Loucy (cell line): ENCODE measurements at regions not wholly inside any gene's neighbourhood (a gene's known extent, or its start where the extent isn't known, plus 50 kb on each side); places are given as distances from the start of the nearest gene placed in this dataset.

Experiments used
- H2AFZ ChIP-seq: fragments of 200-600 bp; sonication (generic); 2 replicates; pipeline ENCODE4 v1.6.0; 2016; ENCODE audit warnings: antibody characterized with exemption, mild to moderate bottlenecking, low read length, moderate library complexity
- H3F3A ChIP-seq: fragments of 200-600 bp; 2 replicates; pipeline ENCODE4 v1.6.0; 2016; ENCODE audit warnings: antibody characterized with exemption, low read depth, mild to moderate bottlenecking
- H3K27me3 ChIP-seq: fragments of 200-600 bp; sonication (generic); 2 replicates; pipeline ENCODE4 v1.6.1; 2014; ENCODE audit warnings: low read length, mild to moderate bottlenecking; ENCODE audit not compliant: insufficient read depth, poor library complexity, severe bottlenecking
- H3K36me3 ChIP-seq: fragments of 200-600 bp; sonication (generic); 2 replicates; pipeline ENCODE4 v1.6.1; 2016; ENCODE audit warnings: low read length; ENCODE audit not compliant: insufficient read depth
- H3K4me1 ChIP-seq: fragments of 200-600 bp; sonication (generic); 2 replicates; pipeline ENCODE4 v1.5.1; 2014; ENCODE audit warnings: low read length, mild to moderate bottlenecking; ENCODE audit not compliant: insufficient read depth, poor library complexity, severe bottlenecking
- H3K4me2 ChIP-seq: fragments of 200-600 bp; sonication (generic); 2 replicates; pipeline ENCODE4 v1.6.0; 2014; ENCODE audit warnings: antibody characterized with exemption, low read length, low read depth, mild to moderate bottlenecking; ENCODE audit not compliant: poor library complexity, severe bottlenecking
- H3K4me3 ChIP-seq: fragments of 200-600 bp; sonication (generic); 2 replicates; pipeline ENCODE4 v1.5.1; 2014; ENCODE audit warnings: low read length, mild to moderate bottlenecking, mixed read lengths; ENCODE audit not compliant: poor library complexity, severe bottlenecking
- H3K79me2 ChIP-seq: fragments of 200-600 bp; sonication (generic); 2 replicates; pipeline ENCODE4 v1.6.1; 2014; ENCODE audit warnings: low read length; ENCODE audit not compliant: insufficient read depth
- H3K9ac ChIP-seq: fragments of 200-600 bp; sonication (generic); 2 replicates; pipeline ENCODE4 v1.6.0; 2014; ENCODE audit warnings: mild to moderate bottlenecking, low read depth, low read length, moderate library complexity; ENCODE audit not compliant: poor library complexity, severe bottlenecking
- H3K9me2 ChIP-seq: fragments of 200-600 bp; sonication (generic); replicated peaks from 2 replicates; pipeline ENCODE4 v1.6.1; 2016; ENCODE audit warnings: low read depth, low read length, mixed read lengths
- H3K9me3 ChIP-seq: fragments of 200-600 bp; sonication (generic); 2 replicates; pipeline ENCODE4 v1.6.1; 2014; ENCODE audit warnings: mild to moderate bottlenecking, antibody characterized with exemption, low read length, low read depth; ENCODE audit not compliant: insufficient read depth
- H4K20me1 ChIP-seq: fragments of 200-600 bp; sonication (generic); 2 replicates; pipeline ENCODE4 v1.6.0; 2014; ENCODE audit warnings: antibody characterized with exemption, low read length, mild to moderate bottlenecking; ENCODE audit not compliant: insufficient read depth, poor library complexity, severe bottlenecking
- CTCF ChIP-seq: fragments of 200-600 bp; sonication (generic); conservative IDR thresholded peaks from 2 replicates; pipeline ENCODE4 v1.5.1; 2014; ENCODE audit warnings: mild to moderate bottlenecking, antibody characterized with exemption, low read length
- EZH2phosphoT487 ChIP-seq: fragments of 200-600 bp; IDR thresholded peaks from 2 replicates; pipeline ENCODE4 v1.6.1; 2018; ENCODE audit warnings: antibody characterized with exemption, mild to moderate bottlenecking, moderate library complexity, borderline replicate concordance

DNA sequence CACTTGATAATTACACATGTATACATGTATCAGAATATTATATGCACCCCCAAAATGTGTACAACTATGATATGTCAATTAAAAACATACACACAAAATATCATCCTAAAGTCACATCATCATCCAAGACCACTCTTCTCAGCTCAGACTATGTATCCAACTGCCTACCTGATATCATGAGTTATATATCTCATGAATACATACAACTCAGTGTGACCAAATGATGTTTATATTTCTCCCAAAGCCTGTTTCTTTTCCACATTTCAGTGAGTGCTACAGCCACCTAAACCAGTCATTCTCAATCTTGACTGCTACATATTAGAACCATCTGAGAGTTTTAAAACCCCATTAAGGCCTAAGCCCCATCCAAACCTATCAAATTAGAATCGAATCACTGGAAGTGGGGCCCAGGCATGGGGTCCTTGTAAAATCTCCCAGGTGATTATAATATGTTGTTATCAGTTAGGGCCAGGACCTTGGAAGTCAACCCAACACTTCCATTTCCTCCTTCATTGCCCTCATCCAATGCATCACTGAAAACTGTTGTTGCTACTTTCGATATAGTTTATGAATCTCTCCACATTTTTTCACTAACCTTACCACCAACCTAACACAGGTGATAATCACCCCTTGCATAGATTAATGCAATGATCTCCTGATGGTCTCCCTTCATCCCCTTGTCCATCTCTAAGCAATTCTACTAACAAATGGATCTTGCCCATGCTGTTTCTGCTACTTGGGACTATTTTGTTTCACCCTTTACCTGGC, 53.8 kb upstream of the ITGB8 start:
- no peaks in the 10 kb centered on the region for H3K79me2 ChIP-seq
- no peak overlapping the region for H2AFZ ChIP-seq
- no peaks in the 10 kb centered on the region for H3K9me2 ChIP-seq
- TF ChIP-seq EZH2phosphoT487 (no peak), CTCF (no peak)
- no peaks in the 10 kb centered on the region for H3K36me3 ChIP-seq
- H4K20me1 ChIP-seq, result no peaks in the 10 kb centered on the region
- no peaks in the 10 kb centered on the region for H3F3A ChIP-seq
- H3K9me3 ChIP-seq, result no peaks in the 10 kb centered on the region
- H3K27me3 ChIP-seq, result no peaks in the 10 kb centered on the region
- H3K9ac ChIP-seq, result no peak overlapping the region
- H3K4me1 ChIP-seq, result no peaks in the 10 kb centered on the region
- no peak overlapping the region for H3K4me3 ChIP-seq
- no peak overlapping the region for H3K4me2 ChIP-seq

DNA sequence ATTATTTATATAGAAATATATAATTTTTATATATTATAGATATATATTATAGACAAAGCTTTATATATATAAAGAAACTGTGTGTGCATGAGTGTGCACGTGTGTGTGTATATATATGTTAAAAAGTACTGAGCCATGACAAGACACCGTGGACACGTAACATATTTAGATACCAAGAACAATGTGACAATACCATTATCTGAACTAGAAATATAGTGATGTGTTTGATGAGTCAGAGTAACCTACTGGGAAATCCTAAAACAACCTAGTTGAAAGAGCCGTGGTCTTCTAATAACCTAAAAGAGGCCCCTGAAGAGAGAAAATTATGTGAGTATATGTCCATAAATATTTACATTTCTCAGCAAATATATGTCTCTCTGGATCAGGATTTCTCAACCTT, 50.7 kb upstream of the ITGB8 start:
- Histone ChIP-seq H2AFZ (no peak overlapping the region), H3K4me1 (no peaks in the 10 kb centered on the region), H3F3A (no peaks in the 10 kb centered on the region), H3K79me2 (no peaks in the 10 kb centered on the region), H3K4me2 (no peak overlapping the region), H3K9me3 (no peaks in the 10 kb centered on the region), H3K9ac (no peak overlapping the region), H3K27me3 (no peaks in the 10 kb centered on the region), H3K36me3 (no peaks in the 10 kb centered on the region), H3K4me3 (no peak overlapping the region), H3K9me2 (no peaks in the 10 kb centered on the region), H4K20me1 (no peaks in the 10 kb centered on the region)
- no peak for TF ChIP-seq CTCF
- TF ChIP-seq EZH2phosphoT487, result no peak

DNA sequence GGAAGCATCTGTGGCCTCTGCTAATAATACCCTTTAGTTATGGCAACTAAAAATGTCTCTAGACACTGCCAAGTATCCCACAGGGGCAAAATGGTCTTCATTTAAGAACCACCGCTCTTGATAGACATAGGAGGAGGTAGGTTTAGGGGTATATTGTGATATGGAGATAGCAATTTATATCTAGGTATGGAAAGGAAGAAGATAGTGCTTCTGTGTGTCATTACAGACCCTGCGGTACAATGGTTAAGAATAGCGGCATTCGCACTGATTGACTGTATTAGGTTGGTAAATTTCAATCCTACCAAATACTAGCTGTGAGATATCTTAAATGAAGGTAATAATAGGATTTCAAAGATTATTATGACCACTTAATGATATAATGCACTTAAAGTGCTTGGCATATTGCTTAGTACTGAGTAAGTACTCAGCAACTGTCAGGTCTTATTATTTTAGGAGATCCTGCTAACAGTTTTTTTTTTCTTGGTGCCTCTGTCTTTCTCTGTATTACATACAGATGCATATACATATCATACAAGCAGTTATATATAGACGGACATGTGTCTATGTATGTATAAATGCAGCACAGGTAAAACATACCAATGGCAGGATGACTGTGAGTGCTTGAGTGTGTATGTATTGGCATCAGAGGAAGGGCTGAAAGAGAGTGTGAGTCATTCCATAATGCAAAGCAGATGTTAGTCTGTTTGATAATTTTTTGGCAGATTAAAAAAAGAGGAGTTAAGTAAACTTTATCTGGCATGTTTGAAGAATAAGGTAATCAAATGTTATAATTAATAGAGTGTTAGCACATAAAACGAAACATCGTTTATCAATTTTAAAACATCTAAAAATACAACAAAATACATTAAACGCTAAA, 50.0 kb upstream of the ITGB8 start:
- Histone ChIP-seq H3K9me3 (no peaks in the 10 kb centered on the region), H3F3A (no peaks in the 10 kb centered on the region), H3K36me3 (no peaks in the 10 kb centered on the region), H3K4me3 (no peak overlapping the region), H3K9ac (no peak overlapping the region), H3K79me2 (no peaks in the 10 kb centered on the region), H3K4me2 (no peak overlapping the region), H3K9me2 (no peaks in the 10 kb centered on the region), H3K4me1 (no peaks in the 10 kb centered on the region), H4K20me1 (no peaks in the 10 kb centered on the region), H3K27me3 (no peaks in the 10 kb centered on the region), H2AFZ (no peak overlapping the region; the same call in 1 of the 2 replicates)
- no peak for TF ChIP-seq EZH2phosphoT487
- no peak for TF ChIP-seq CTCF
